ENCODE measurements at regions not wholly inside any gene's neighbourhood (a gene's known extent, or its start where the extent isn't known, plus 50 kb on each side); places are given as distances from the start of the nearest gene placed in this dataset.

DNA sequence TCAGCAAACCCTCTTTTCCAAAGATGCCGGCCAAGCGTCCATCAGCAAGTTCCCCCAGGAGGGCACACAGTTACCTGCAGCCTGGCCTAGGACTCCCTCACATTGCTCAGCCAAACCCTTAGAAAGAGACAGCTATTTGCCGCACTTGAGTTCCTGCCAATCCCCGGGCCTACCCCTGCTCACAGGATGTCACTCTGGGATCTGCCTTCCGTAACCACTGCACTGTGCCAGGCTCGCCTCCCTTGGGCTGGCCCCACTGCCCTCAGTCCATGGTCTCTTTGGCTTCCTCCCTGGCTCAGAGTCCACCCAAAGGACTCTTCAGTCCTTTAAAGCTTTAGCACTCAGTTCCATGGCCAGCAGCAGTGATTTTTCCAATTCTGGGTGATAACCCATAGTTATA is 128.3 kb downstream of the NSG2 start:
- TF ChIP-seq CTCF (conservative IDR thresholded peaks at IDR 0.05 in 1 of 2, IDR thresholded peaks at IDR 0.05 in 1 of 2; ENCODE audit: low read depth in 1 of 2, low read length in 2 of 2) (no peak), EZH2 (IDR thresholded peaks at IDR 0.05; ENCODE audit: low read length, missing control alignments) (no peak)
